ENCODE measurements at regions not wholly inside any gene's neighbourhood (a gene's known extent, or its start where the extent isn't known, plus 50 kb on each side); places are given as distances from the start of the nearest gene placed in this dataset.
"Not testable (repeated sequence)": the region's sequence is repeated elsewhere in the genome, so short reads cannot be mapped to it uniquely, and the experiment has no call there.

GRCh38 chr16:85283305-85284050 is 171.2 kb upstream of the CIBAR2 start:
- H3K9me3 Mint-ChIP-seq: no peaks in the 10 kb centered on the region
- TF ChIP-seq CTCF (IDR thresholded peaks at IDR 0.05): no peak
- no peak overlapping the region for H3K27ac Mint-ChIP-seq
- H3K4me1 Mint-ChIP-seq: peaks cover 71% of the 10 kb centered on the region
- no peaks in the 10 kb centered on the region for H3K36me3 Mint-ChIP-seq (ENCODE audit: low read depth)
- no peak for DNase-seq
- H3K27me3 Mint-ChIP-seq (ENCODE audit: low read depth, poor library complexity): peaks cover 42% of the 10 kb centered on the region
- no peak overlapping the region for H3K4me3 Mint-ChIP-seq

GRCh38 chr16:85284141-85284817 is 172.0 kb upstream of the CIBAR2 start:
- Mint-ChIP-seq H3K36me3 (ENCODE audit: low read depth) (no peaks in the 10 kb centered on the region), H3K27ac (peak overlapping the region; percentile 69), H3K4me3 (no peak overlapping the region), H3K27me3 (ENCODE audit: low read depth, poor library complexity) (peaks cover 43% of the 10 kb centered on the region), H3K4me1 (peaks cover 63% of the 10 kb centered on the region), H3K9me3 (no peaks in the 10 kb centered on the region)
- no peak for TF ChIP-seq CTCF (IDR thresholded peaks at IDR 0.05)
- DNase-seq: no peak

- Mint-ChIP-seq H3K4me3 (no peak overlapping the region), H3K9me3 (no peaks in the 10 kb centered on the region), H3K27ac (no peak overlapping the region), H3K27me3 (ENCODE audit: low read depth, poor library complexity) (peaks cover 50% of the 10 kb centered on the region), H3K36me3 (ENCODE audit: low read depth) (no peaks in the 10 kb centered on the region), H3K4me1 (peaks cover 60% of the 10 kb centered on the region)
- no peak for DNase-seq
- no peak for TF ChIP-seq CTCF (IDR thresholded peaks at IDR 0.05)
Measured at GRCh38 chr16:85285681-85286065, 173.4 kb upstream of the CIBAR2 start.

GRCh38 chr16:85286066-85286831 is 174.0 kb upstream of the CIBAR2 start:
- Mint-ChIP-seq H3K36me3 (ENCODE audit: low read depth) (no peaks in the 10 kb centered on the region), H3K4me1 (peaks cover 57% of the 10 kb centered on the region), H3K9me3 (no peaks in the 10 kb centered on the region), H3K4me3 (no peak overlapping the region), H3K27ac (no peak overlapping the region), H3K27me3 (ENCODE audit: low read depth, poor library complexity) (peaks cover 47% of the 10 kb centered on the region)
- no peak for DNase-seq
- no peak for TF ChIP-seq CTCF (IDR thresholded peaks at IDR 0.05)

GRCh38 chr16:85286951-85287814 is 174.9 kb upstream of the CIBAR2 start:
- no peak overlapping the region for H3K4me3 Mint-ChIP-seq
- DNase-seq: peak; percentile 49
- no peak for TF ChIP-seq CTCF (IDR thresholded peaks at IDR 0.05)
- no peaks in the 10 kb centered on the region for H3K36me3 Mint-ChIP-seq (ENCODE audit: low read depth)
- H3K4me1 Mint-ChIP-seq: peaks cover 55% of the 10 kb centered on the region
- no peaks in the 10 kb centered on the region for H3K9me3 Mint-ChIP-seq
- no peak overlapping the region for H3K27ac Mint-ChIP-seq
- H3K27me3 Mint-ChIP-seq (ENCODE audit: low read depth, poor library complexity): peaks cover 42% of the 10 kb centered on the region

- H3K36me3 Mint-ChIP-seq (ENCODE audit: low read depth); DNase-seq; H3K27ac Mint-ChIP-seq; H3K9me3 Mint-ChIP-seq; H3K4me3 Mint-ChIP-seq: not testable (repeated sequence)
- Mint-ChIP-seq H3K27me3 (ENCODE audit: low read depth, poor library complexity) (peaks cover 42% of the 10 kb centered on the region), H3K4me1 (peaks cover 49% of the 10 kb centered on the region)
Measured at GRCh38 chr16:85287815-85288109, 175.5 kb upstream of the CIBAR2 start.

All from nephron progenitor cell (in vitro differentiated cells).